GM21786 (cell line): ENCODE measurements at regions not wholly inside any gene's neighbourhood (a gene's known extent, or its start where the extent isn't known, plus 50 kb on each side); places are given as distances from the start of the nearest gene placed in this dataset.
"Not testable (repeated sequence)": the region's sequence is repeated elsewhere in the genome, so short reads cannot be mapped to it uniquely, and the experiment has no call there.

ENCODE experiments used
- ATAC-seq: cut with Tn5 transposase; IDR thresholded peaks from one replicate; pipeline ENCODE4 v1.9.1; 2021; ENCODE audit not compliant: unreplicated experiment

DNA sequence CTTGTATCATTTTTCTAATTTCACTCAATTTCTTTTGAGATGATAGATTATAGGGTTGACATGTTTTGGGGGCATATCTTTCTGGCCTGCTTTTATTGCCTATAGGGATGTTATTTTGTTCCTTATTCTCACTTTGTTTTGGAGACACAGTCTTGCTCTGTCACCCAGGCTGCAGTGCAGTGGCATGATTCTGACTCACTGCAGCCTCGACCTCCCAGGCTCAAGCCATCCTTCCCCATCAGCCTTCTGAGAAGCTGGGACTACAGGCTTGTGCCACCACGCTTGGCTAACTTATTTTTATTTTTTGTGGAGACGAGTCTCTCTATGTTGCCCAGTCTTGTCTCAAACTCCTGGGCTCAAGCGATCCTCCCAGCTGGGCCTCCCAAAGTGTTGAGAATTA lies 72.8 kb upstream of the FAN1 start:
- no peak for ATAC-seq

DNA sequence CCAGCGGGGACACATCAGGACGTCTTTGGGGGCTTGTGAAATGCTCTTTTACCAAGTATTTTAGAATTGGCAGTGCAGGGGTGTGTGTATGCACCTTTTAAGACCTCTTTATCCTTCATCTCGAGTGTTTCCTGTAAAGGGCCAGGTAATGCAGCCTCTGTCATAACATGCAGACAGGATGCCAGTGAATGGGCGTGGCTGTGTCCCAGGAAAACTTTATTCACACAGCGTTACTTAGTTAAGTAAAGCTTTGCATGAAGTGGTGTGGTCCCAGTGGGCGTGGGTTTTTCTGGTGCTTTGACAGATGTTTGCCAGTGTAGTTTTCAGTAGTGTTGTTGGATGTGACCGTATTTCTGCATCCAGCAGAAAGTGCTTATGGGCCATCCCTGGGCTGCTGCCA lies 70.3 kb upstream of the FAN1 start:
- not testable (repeated sequence) for ATAC-seq

DNA sequence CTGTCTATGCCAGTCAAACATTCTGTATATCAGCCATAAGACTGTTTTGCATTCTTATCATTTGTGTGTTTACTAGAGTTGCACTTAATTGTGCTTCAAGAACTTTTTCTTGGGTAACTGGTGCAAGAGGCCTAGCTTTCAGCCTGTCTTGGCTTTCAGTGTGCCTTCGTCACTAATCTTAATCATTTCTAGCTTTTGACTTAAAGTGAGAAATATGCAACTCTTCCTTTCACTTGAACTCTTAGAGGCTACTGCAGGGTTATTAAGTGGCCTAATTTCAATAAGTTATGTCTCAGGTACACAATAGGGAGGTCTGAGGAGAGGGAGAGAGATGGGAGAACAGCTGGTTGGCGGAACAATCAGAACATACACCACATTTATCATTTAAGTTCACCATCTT lies 62.1 kb upstream of the FAN1 start:
- not testable (repeated sequence) for ATAC-seq

DNA sequence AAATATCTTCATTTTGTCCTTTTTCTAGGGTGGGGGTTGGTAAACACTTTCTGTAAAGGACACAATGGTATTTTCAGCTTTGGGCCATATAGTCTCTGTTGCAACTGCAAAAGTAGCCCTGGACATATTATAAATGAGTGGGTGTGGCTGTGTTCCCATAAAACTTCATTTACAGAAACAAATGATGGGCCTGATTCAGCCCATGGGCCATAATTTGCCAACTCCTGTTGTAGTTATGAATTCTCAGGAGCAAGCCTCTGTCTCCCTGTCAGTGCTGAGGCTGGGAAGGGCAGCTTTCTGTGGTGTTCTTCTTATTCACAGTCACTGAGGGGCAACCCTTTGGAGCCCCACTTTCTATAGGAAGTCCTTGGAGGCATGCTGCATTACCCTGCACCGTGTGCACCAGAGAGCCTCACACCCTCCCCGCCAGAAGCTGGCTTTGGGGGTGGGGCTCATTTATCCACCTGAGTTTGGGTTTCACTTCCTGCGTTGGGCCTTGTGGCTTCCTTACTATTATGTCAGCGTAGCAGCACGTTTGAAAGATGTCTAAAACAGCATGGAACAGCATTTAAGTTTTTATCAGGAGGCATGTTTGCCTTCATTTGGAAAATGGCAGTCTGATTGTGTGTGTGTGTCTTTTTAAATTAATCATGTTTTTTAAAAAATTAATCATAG lies 60.8 kb upstream of the FAN1 start:
- ATAC-seq, result peak; percentile 92

DNA sequence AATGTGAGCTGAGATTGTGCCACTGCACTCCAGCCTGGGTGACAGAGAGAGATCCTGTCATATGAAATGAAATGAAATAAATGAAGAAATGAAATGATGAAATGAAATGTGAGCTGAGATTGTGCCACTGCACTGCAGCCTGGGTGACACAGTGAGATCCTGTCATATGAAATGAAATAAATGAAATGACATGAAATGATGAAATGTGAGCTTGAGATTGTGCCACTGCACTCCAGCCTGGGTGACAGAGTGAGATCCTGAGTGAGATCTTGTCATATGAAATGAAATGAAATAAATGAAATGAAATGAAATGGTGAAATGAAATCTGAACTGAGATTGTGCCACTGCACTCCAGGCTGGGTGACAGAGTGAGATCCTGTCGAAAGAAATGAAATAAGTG lies 58.2 kb upstream of the FAN1 start:
- ATAC-seq, result not testable (repeated sequence)
